ENCODE measurements at regions not wholly inside any gene's neighbourhood (a gene's known extent, or its start where the extent isn't known, plus 50 kb on each side); places are given as distances from the start of the nearest gene placed in this dataset.

GRCh38 chr12:59431266-59431665, 164.6 kb upstream of the SLC16A7 start:
- TF ChIP-seq CTCF (IDR thresholded peaks at IDR 0.05): peak in 3 of 6 experiments; percentile 4 to 14 (median 9)
- no peak for TF ChIP-seq POLR2A (IDR thresholded peaks at IDR 0.05)

Measured in Peyer's patch (tissue), 4 donors.